Transverse colon (tissue), 4 donors: ENCODE measurements at regions not wholly inside any gene's neighbourhood (a gene's known extent, or its start where the extent isn't known, plus 50 kb on each side); places are given as distances from the start of the nearest gene placed in this dataset.

Experiments used
- DNase-seq: peaks from one replicate; pipeline ENCODE4 v3.0.0-alpha.2; 2019
- H3K27ac ChIP-seq, 4 donors: fragments of 200-600 bp; sonication (generic); 2 replicates each; pipeline ENCODE4 v1.5.1; 2016 to 2018; ENCODE audit warnings: inconsistent platforms in 4 of 4
- H3K27me3 ChIP-seq: fragments of 200-600 bp; sonication (generic); 2 replicates; pipeline ENCODE4 v1.5.1; 2017; ENCODE audit warnings: inconsistent platforms
- H3K36me3 ChIP-seq, 4 donors: fragments of 200-600 bp; sonication (generic); 2 replicates each; pipeline ENCODE4 v1.5.1; 2017 to 2019; ENCODE audit warnings: inconsistent platforms in 4 of 4
- H3K4me1 ChIP-seq, 4 donors: fragments of 200-600 bp; sonication (generic); 2 replicates each; pipeline ENCODE4 v1.5.1; 2017 to 2020; ENCODE audit warnings: inconsistent platforms in 4 of 4
- H3K4me3 ChIP-seq, 4 donors: fragments of 200-600 bp; sonication (generic); 1 replicate in 1 of 4; 2 replicates in 3 of 4; pipeline versions ENCODE4 v1.5.1 to v1.6.1; 2017 to 2019; ENCODE audit warnings: inconsistent platforms in 4 of 4
- H3K9me3 ChIP-seq, 2 donors: fragments of 200-600 bp; sonication (generic); 2 replicates each; pipeline ENCODE4 v1.5.1; 2017 to 2019; ENCODE audit warnings: inconsistent platforms in 2 of 2
- EP300 ChIP-seq: sonication (generic); formaldehyde crosslinking; IDR thresholded peaks from one replicate; pipeline ENCODE4 v1.6.1; 2017; ENCODE audit warnings: antibody characterized with exemption, low read depth
- POLR2A ChIP-seq: fragments of 450-650 bp; IDR thresholded peaks from one replicate; pipeline ENCODE4 v1.6.1; 2016; ENCODE audit warnings: antibody characterized with exemption, mild to moderate bottlenecking, moderate library complexity
- POLR2AphosphoS5 ChIP-seq, 3 donors: sonication (generic); formaldehyde crosslinking; IDR thresholded peaks; one replicate each; pipeline ENCODE4 v1.6.1; 2016; ENCODE audit warnings: antibody characterized with exemption in 3 of 3
- WGBS, 2 donors: methylation state at CpG; one replicate each; pipeline ENCODE4 v1.1.5; 2018; ENCODE audit warnings: low coverage in 1 of 2; 5-methylcytosine and 5-hydroxymethylcytosine counted together
- in situ Hi-C, 4 donors: fragments of 200-750 bp; cut with MboI; loops; one replicate each; pipeline versions ENCODE4 v1.15.0 to v1.15.1; 2017; ENCODE audit warnings: low sequenced_read_pairs in 3 of 4, low pct_ligation_motif_present in 1 of 4, low pct_unique_long_range_greater_than_20kb in 1 of 4
- intact Hi-C: fragments of 100-400 bp; cut with DNase I; formaldehyde crosslinking; loops from one replicate; pipeline ENCODE4 v1.15.1; 2023; ENCODE audit warnings: low total_unique reads
- TF ChIP-seq, protein P1 (sequence below), 5 experiments: fragments of 200-600 bp in 3 of 5; fragments of 450-650 bp in 2 of 5; sonication (generic) in 3 of 5; IDR thresholded peaks; 1 replicate in 2 of 5; 2 replicates in 3 of 5; pipeline ENCODE4 v1.5.1; 2016 to 2017; ENCODE audit warnings: antibody characterized with exemption in 5 of 5, inconsistent platforms in 3 of 5, mild to moderate bottlenecking in 2 of 5, moderate library complexity in 1 of 5

DNA sequence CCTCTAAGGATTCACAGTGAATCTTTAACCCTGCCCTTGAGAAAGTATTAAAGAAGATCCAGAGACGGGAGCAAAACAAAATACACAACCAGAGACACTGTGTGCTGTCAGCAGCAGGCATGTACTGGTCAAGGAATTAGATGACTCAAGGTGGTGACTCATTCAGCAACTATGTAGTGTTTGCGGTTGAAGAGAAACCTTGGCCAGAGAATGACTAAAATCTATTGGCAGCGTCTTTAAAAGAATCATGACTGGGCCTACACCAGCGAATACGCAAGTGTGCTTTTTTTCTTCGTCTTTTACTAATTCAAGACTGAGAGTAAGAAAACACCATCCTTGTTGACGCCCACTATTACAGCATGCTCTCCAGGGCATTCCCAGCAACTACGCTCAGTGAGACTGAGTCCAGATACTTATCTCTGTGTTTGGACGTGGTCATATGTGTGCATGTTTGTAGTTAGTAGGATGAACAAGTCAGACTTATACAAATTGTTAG, 72.4 kb upstream of the BACH2 start:
- peak; percentile 33 for DNase-seq
- in situ Hi-C loops (no loop called here), intact Hi-C loops (no loop called here)
- Histone ChIP-seq H3K27me3 (no peaks in the 10 kb centered on the region), H3K9me3 (no peaks in the 10 kb centered on the region), H3K4me3 (no peak overlapping the region), H3K27ac (peak overlapping the region; percentile 62 to 75 (median 66)), H3K36me3 (no peaks in the 10 kb centered on the region), H3K4me1 (peaks cover 0 to 3% (median 0%) of the 10 kb centered on the region in 4 donors)
- peak; percentile 79 to 86 (median 83) for TF ChIP-seq POLR2AphosphoS5 (IDR thresholded peaks at IDR 0.05)
- TF ChIP-seq, protein P1, sequence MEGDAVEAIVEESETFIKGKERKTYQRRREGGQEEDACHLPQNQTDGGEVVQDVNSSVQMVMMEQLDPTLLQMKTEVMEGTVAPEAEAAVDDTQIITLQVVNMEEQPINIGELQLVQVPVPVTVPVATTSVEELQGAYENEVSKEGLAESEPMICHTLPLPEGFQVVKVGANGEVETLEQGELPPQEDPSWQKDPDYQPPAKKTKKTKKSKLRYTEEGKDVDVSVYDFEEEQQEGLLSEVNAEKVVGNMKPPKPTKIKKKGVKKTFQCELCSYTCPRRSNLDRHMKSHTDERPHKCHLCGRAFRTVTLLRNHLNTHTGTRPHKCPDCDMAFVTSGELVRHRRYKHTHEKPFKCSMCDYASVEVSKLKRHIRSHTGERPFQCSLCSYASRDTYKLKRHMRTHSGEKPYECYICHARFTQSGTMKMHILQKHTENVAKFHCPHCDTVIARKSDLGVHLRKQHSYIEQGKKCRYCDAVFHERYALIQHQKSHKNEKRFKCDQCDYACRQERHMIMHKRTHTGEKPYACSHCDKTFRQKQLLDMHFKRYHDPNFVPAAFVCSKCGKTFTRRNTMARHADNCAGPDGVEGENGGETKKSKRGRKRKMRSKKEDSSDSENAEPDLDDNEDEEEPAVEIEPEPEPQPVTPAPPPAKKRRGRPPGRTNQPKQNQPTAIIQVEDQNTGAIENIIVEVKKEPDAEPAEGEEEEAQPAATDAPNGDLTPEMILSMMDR (IDR thresholded peaks at IDR 0.05): no peak
- TF ChIP-seq POLR2A: no peak
- TF ChIP-seq EP300: peak; percentile 11
- WGBS, 2 donors: 30 to 33% methylated on average over 7 to 9 of the region's 9 CpGs

DNA sequence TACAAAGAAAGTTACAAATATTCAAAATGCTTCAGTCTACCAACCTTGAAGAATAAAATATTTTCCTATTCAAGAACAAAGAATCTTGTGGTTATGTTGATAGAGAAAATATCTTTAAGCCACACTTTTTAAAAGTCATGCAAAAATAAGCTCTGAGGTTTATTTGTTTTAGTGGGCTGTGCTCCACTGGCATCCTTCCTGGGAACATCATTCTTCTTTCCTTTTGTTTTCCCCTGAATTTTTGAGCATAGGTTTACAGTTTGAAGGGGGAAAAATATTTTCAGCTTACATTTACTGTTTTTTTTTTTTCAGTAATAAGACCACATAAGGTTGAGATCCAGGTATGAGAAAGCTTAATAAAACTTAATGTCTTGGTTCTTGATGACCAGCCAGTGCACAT, 72.0 kb upstream of the BACH2 start:
- in situ Hi-C loops: no loop called here
- H3K4me3 ChIP-seq: no peak overlapping the region
- no peaks in the 10 kb centered on the region for H3K27me3 ChIP-seq
- no peaks in the 10 kb centered on the region for H3K36me3 ChIP-seq
- H3K9me3 ChIP-seq: no peaks in the 10 kb centered on the region
- peaks cover 0 to 3% (median 0%) of the 10 kb centered on the region in 4 donors for H3K4me1 ChIP-seq
- H3K27ac ChIP-seq: peak overlapping the region; percentile 28 to 75 (median 66)
- no peak for DNase-seq
- intact Hi-C loops: no loop called here
- no peak for TF ChIP-seq POLR2A
- TF ChIP-seq EP300: no peak
- TF ChIP-seq POLR2AphosphoS5 (IDR thresholded peaks at IDR 0.05): no peak
- TF ChIP-seq, protein P1 (IDR thresholded peaks at IDR 0.05): no peak

DNA sequence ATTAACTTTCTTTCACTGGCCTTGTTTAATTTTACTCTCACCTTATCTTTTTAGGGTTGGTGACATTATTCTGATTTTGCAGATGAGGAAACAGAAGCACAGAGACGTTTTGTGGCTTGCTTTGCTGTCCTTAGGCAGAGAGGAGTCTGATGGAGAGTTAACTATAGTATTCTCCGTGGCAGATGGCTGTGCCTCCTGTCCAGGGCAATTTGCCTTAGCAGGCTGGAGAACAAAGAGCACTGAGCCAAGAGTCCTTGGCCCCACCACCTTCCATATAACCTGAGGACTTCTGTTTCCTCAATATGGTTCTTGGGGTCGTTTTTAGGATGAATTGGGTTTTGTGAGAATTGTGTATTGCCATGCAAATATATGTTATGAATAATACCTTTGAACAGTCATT, 71.4 kb upstream of the BACH2 start:
- Histone ChIP-seq H3K4me3 (no peak overlapping the region), H3K4me1 (peaks cover 0 to 3% (median 0%) of the 10 kb centered on the region in 4 donors), H3K36me3 (no peaks in the 10 kb centered on the region), H3K27ac (peak overlapping the region in 1 of 4 donors; percentile 75), H3K27me3 (no peaks in the 10 kb centered on the region), H3K9me3 (no peaks in the 10 kb centered on the region)
- TF ChIP-seq POLR2AphosphoS5 (IDR thresholded peaks at IDR 0.05) (no peak), POLR2A (no peak)
- TF ChIP-seq, protein P1 (IDR thresholded peaks at IDR 0.05): no peak
- WGBS, 2 donors: 33 to 58% methylated on average over 1 to 3 of the region's 3 CpGs
- no peak for DNase-seq
- intact Hi-C loops (no loop called here), in situ Hi-C loops (no loop called here)

DNA sequence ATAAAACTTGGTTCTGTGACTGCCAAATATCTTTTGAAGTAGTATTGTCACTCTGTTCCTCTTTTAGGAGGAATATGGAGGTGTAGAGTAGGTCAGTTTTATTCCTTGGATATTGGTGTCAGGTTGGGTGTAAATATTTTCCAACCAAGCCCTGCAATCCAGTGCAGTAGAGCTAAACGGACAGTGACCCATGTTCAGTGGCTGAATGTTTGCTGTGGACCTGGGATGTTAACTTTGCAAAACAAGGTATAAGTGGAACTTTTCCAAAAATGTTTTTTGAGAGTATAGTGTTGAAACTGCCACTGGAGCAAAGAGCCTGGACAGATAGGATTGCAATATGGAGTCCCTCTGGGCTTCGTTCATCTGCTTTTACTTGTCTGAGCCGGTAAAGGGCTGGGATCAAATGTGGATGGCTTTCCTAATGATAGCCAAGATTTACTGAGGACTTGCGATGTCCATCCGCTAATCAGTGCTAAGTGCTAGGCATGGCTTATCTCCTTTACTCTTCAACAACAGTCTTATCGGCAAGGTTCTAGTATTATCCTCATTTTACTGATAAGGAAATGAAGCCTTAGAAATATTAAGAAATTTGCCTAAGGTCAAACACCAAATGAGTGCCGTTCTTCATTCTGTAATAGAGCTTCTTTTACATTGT, 69.0 kb upstream of the BACH2 start:
- no peaks in the 10 kb centered on the region for H3K9me3 ChIP-seq
- H3K36me3 ChIP-seq: no peaks in the 10 kb centered on the region
- in situ Hi-C loops (no loop called here), intact Hi-C loops (no loop called here)
- H3K4me3 ChIP-seq: no peak overlapping the region
- no peaks in the 10 kb centered on the region for H3K27me3 ChIP-seq
- WGBS, 2 donors: 90 to 94% methylated on average over 7 of the region's 7 CpGs
- TF ChIP-seq EP300: no peak
- TF ChIP-seq POLR2A: no peak
- no peak for TF ChIP-seq POLR2AphosphoS5 (IDR thresholded peaks at IDR 0.05)
- TF ChIP-seq, protein P1 (IDR thresholded peaks at IDR 0.05): no peak
- no peak overlapping the region for H3K27ac ChIP-seq
- H3K4me1 ChIP-seq: peaks cover 0 to 3% (median 0%) of the 10 kb centered on the region in 4 donors
- no peak for DNase-seq
